Endothelial cell of umbilical vein (primary cell): ENCODE measurements at regions not wholly inside any gene's neighbourhood (a gene's known extent, or its start where the extent isn't known, plus 50 kb on each side); places are given as distances from the start of the nearest gene placed in this dataset.
"Not testable (repeated sequence)": the region's sequence is repeated elsewhere in the genome, so short reads cannot be mapped to it uniquely, and the experiment has no call there.

ENCODE experiments used
- BruUV-seq: library from RNA; stranded (reverse); fragments of 400-500 nt; replicated peaks from 2 replicates; lab custom pipeline; 2021; lab: Mats Ljungman, UMichigan
- CTCF ChIA-PET: fragments of 300-600, 350-600 bp; sonication (Branson Sonifier 250); formaldehyde crosslinking; loops from one replicate; lab custom pipeline; 2021; ENCODE audit warnings: antibody characterized with exemption, inconsistent platforms; lab: Charles Lee
- POLR2A ChIA-PET: fragments of 300-600, 350-600 bp; sonication (Branson Sonifier 250); formaldehyde crosslinking; loops from one replicate; lab custom pipeline; 2021; ENCODE audit warnings: antibody characterized with exemption, inconsistent platforms; lab: Charles Lee
- DNase-seq: peaks from one replicate; pipeline ENCODE4 v3.0.0-alpha.2; 2011; ENCODE audit warnings: low read depth, low spot score
- FAIRE-seq: peaks from 2 replicates; lab custom pipeline; 2011; peaks lifted over from hg19 to GRCh38; lab: Jason Lieb, UNC
- H2AFZ ChIP-seq: 2 replicates; pipeline ENCODE4 v1.6.0; 2012; ENCODE audit warnings: low read depth, low read length, control low read depth, inconsistent platforms
- H3K27ac ChIP-seq: 2 replicates; pipeline ENCODE4 v1.5.1; 2011; ENCODE audit warnings: low read depth, mild to moderate bottlenecking, control low read depth, low read length, moderate library complexity; ENCODE audit not compliant: insufficient read depth
- H3K27me3 ChIP-seq, 2 experiments: 2 replicates each; pipeline versions ENCODE4 v1.6.0 to v1.6.1; 2011; ENCODE audit warnings: low read length in 2 of 2, mixed read lengths in 1 of 2; ENCODE audit not compliant: control insufficient read depth in 2 of 2, insufficient read depth in 2 of 2
- H3K36me3 ChIP-seq, 2 experiments: 2 replicates in 1 of 2; 3 replicates in 1 of 2; pipeline ENCODE4 v1.5.1; 2011; ENCODE audit warnings: low read length in 2 of 2, mild to moderate bottlenecking in 1 of 2, moderate library complexity in 1 of 2; ENCODE audit not compliant: control insufficient read depth in 2 of 2, insufficient read depth in 2 of 2; ENCODE audit errors: extremely low read depth in 1 of 2
- H3K4me1 ChIP-seq: 3 replicates; pipeline ENCODE4 v1.5.1; 2011; ENCODE audit warnings: mild to moderate bottlenecking, low read length; ENCODE audit not compliant: control insufficient read depth, insufficient read depth; ENCODE audit errors: extremely low read depth
- H3K4me2 ChIP-seq: 2 replicates; pipeline ENCODE4 v1.6.1; 2011; ENCODE audit warnings: low read length, control low read depth, mixed read lengths; ENCODE audit not compliant: insufficient read depth
- H3K4me3 ChIP-seq, 3 experiments: fragments of 200-600 bp in 1 of 3; sonication (generic), shearing (Covaris generic) in 1 of 3; replicated peaks in 1 of 3; 2 replicates each; pipeline ENCODE4 v1.5.1; 2011 to 2016; ENCODE audit warnings: control low read depth in 3 of 3, low read length in 3 of 3, mild to moderate bottlenecking in 2 of 3, inconsistent platforms in 1 of 3, low read depth in 1 of 3, moderate library complexity in 1 of 3; ENCODE audit not compliant: insufficient read depth in 1 of 3
- H3K79me2 ChIP-seq: 2 replicates; pipeline ENCODE4 v1.6.0; 2012; ENCODE audit warnings: low read length, inconsistent platforms; ENCODE audit not compliant: control insufficient read depth, insufficient read depth
- H3K9ac ChIP-seq: replicated peaks from 2 replicates; pipeline ENCODE3; 2011; ENCODE audit warnings: low read length, control low read depth; ENCODE audit not compliant: insufficient read depth; ENCODE audit errors: extremely low read depth
- H3K9me1 ChIP-seq: replicated peaks from 3 replicates; pipeline ENCODE4 v1.6.0; 2011; ENCODE audit warnings: mild to moderate bottlenecking, low read length; ENCODE audit not compliant: control insufficient read depth, insufficient read depth; ENCODE audit errors: extremely low read depth
- H3K9me3 ChIP-seq: replicated peaks from 2 replicates; pipeline ENCODE4 v1.5.1; 2012; ENCODE audit warnings: low read length, inconsistent platforms; ENCODE audit not compliant: control insufficient read depth, insufficient read depth
- H4K20me1 ChIP-seq: replicated peaks from 2 replicates; pipeline ENCODE3; 2011; ENCODE audit warnings: mild to moderate bottlenecking, low read length; ENCODE audit not compliant: control insufficient read depth, insufficient read depth; ENCODE audit errors: extremely low read depth
- dilution Hi-C: fragments of 300-500 bp; cut with MboI; formaldehyde crosslinking; loops from one replicate; pipeline ENCODE4 v1.15.0; 2019; ENCODE audit warnings: low sequenced_read_pairs; ENCODE audit not compliant: extremely low pct_ligation_motif_present
- intact Hi-C: fragments of 100-400 bp; cut with micrococcal nuclease; formaldehyde crosslinking; loops from one replicate; pipeline ENCODE4 v1.10.0; 2022

GRCh38 chr21:6060054-6060681 lies 4461.2 kb upstream of the TPTE start:
- H3K4me2 ChIP-seq, H3K9me1 ChIP-seq, H2AFZ ChIP-seq, H3K36me3 ChIP-seq, H3K27me3 ChIP-seq, FAIRE-seq, H3K27ac ChIP-seq, H3K4me3 ChIP-seq, H3K79me2 ChIP-seq, H3K9ac ChIP-seq, H3K4me1 ChIP-seq, DNase-seq, POLR2A ChIA-PET, dilution Hi-C loops, H3K9me3 ChIP-seq, intact Hi-C loops, BruUV-seq, H4K20me1 ChIP-seq, CTCF ChIA-PET: not testable (repeated sequence)

DNA sequence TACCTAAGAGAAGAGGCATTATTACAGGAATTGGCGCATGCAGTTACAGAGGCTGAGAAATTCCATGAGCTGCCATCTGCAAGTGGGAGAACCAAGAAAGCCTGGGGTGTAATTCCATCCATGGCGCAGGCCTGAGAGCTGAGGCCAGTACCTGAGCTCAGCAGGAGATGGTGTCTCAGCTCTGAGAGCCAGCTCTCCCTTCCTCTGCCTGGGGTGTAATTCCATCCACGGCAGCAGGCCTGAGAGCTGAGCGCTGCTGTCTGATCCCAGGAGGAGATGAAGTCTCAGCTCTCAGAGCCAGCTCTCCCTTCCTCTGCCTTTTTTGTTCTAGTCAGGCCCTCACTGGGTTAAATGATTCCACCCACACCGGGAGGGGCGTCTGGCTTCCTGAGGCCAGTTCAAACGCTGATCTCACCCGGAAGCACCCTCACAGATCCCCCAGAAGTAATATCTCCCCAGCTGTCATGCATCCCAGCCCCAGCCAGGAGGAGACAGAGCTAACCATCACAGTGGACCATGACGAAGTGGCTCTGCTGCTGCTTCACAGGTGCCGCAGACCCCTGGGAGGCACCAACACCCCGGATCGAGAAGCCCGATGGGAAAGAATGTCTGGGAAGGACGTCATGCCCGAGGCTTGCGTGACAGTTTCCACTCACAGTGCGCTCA lies 4454.9 kb upstream of the TPTE start:
- H3K9ac ChIP-seq, H3K9me3 ChIP-seq, H2AFZ ChIP-seq, CTCF ChIA-PET, H3K27ac ChIP-seq, H3K4me1 ChIP-seq, FAIRE-seq, H4K20me1 ChIP-seq, H3K9me1 ChIP-seq, H3K4me2 ChIP-seq, H3K36me3 ChIP-seq, dilution Hi-C loops, H3K79me2 ChIP-seq, intact Hi-C loops, POLR2A ChIA-PET, H3K4me3 ChIP-seq, H3K27me3 ChIP-seq, BruUV-seq, DNase-seq: not testable (repeated sequence)

DNA sequence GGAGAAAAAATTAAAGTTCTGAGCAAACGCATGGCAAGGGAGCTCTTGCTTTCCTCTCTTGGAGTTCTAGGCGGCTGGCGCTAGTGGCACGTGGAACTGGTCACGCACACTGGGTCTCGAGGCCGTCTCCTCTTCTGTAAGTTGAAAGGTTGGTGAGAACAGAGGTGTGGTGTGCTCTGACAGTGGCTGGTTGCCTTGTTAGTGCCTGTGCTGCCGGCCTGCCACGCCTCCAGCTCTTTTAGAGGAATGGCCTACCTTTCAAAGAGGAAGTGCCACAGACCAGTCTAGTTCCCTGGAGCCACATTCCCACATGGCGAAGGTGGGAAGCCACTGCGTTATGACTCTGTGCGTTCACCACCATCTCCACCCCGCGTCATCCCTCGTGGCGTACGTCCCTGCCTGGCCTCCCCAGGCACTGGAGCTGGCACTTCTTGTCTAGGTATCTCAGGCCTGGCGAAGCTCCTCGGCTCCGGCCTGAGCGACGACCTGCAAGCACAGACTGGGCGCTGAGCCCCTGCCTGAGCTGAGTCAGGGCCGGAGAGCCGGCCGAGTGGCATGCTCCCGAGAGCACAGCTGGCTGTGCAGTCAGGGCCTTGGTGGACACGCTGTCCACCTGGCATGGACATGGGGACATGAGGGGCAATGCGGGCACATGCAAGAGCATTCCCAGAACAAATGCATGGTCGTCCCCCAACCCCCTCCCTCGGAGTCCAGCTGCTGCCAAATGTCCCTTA lies 4453.1 kb upstream of the TPTE start:
- dilution Hi-C loops, H4K20me1 ChIP-seq, H3K27me3 ChIP-seq, H3K4me2 ChIP-seq, H3K9ac ChIP-seq, H3K9me1 ChIP-seq, H3K27ac ChIP-seq, DNase-seq, intact Hi-C loops, FAIRE-seq, H2AFZ ChIP-seq, H3K4me3 ChIP-seq, H3K36me3 ChIP-seq, H3K79me2 ChIP-seq, BruUV-seq, H3K4me1 ChIP-seq, POLR2A ChIA-PET, CTCF ChIA-PET, H3K9me3 ChIP-seq: not testable (repeated sequence)

DNA sequence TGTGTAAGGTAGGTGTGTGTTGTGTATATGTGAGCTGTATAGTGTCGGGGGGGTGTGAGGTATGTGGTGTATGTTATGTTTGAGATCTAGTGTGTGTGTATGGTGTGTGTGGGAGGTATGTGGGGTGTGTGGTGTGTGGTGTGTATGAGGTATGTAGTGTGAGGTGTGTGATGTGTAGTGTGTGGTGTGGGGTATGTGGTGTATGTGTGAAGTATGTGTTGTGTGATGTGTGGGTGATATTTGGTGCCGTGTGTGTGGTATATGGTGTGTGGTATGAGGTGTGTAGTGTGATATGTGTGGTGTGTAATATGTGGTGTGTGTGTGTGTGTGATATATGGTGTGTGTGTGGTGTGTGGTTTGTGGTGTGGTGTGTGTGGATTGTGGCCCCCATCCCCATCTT lies 4451.2 kb upstream of the TPTE start:
- H2AFZ ChIP-seq, H3K4me3 ChIP-seq, H4K20me1 ChIP-seq, H3K9me1 ChIP-seq, H3K36me3 ChIP-seq, BruUV-seq, intact Hi-C loops, H3K27me3 ChIP-seq, dilution Hi-C loops, POLR2A ChIA-PET, H3K9me3 ChIP-seq, FAIRE-seq, H3K9ac ChIP-seq, H3K27ac ChIP-seq, CTCF ChIA-PET, H3K4me2 ChIP-seq, DNase-seq, H3K79me2 ChIP-seq, H3K4me1 ChIP-seq: not testable (repeated sequence)
